HepG2 (cell line): ENCODE measurements at regions not wholly inside any gene's neighbourhood (a gene's known extent, or its start where the extent isn't known, plus 50 kb on each side); places are given as distances from the start of the nearest gene placed in this dataset.

Experiments used
- ATAC-seq: fragments of 200-7000 bp; cut with Tn5 transposase; 3 replicates; pipeline ENCODE4 v1.9.1; 2020; ENCODE audit warnings: mild to moderate bottlenecking, moderate library complexity
- BruUV-seq: library from RNA; stranded (reverse); fragments of 400-500 nt; replicated peaks from 2 replicates; lab custom pipeline; 2021; lab: Mats Ljungman, UMichigan
- CTCF ChIA-PET: fragments of 300-600 bp; formaldehyde crosslinking; extraction: SDS; loops from one replicate; lab custom pipeline; 2021; ENCODE audit warnings: low total read pairs, inconsistent platforms, low intra/inter-chr PET ratio; lab: Yijun Ruan, JAX
- POLR2A ChIA-PET: fragments of 350-600 bp; sonication (Branson Sonifier 250); formaldehyde crosslinking; loops from one replicate; lab custom pipeline; 2020; ENCODE audit warnings: antibody characterized with exemption, inconsistent platforms; lab: Yijun Ruan, JAX
- DNase-seq: peaks from one replicate; pipeline ENCODE4 v3.0.0-alpha.2; 2015; ENCODE audit warnings: low spot score
- FAIRE-seq: peaks from 3 replicates; lab custom pipeline; 2011; peaks lifted over from hg19 to GRCh38; lab: Jason Lieb, UNC
- H2AFZ ChIP-seq: one replicate; pipeline ENCODE4 v1.6.1; 2011; ENCODE audit warnings: low read length, inconsistent platforms
- H3K27ac ChIP-seq: fragments of 300-600 bp; 3 replicates; pipeline ENCODE4 v1.8.0; 2011; ENCODE audit warnings: mixed run types, mild to moderate bottlenecking, mixed read lengths, low read length, inconsistent platforms; ENCODE audit not compliant: insufficient read depth; ENCODE audit errors: extremely low read length
- H3K27me3 ChIP-seq, 2 experiments: fragments of 200-600 bp in 1 of 2; 2 replicates in 1 of 2; 3 replicates in 1 of 2; pipeline versions ENCODE4 v1.6.0 to v1.8.0; 2011; ENCODE audit warnings: low read length in 2 of 2, mild to moderate bottlenecking in 2 of 2, moderate library complexity in 2 of 2, inconsistent platforms in 1 of 2; ENCODE audit not compliant: insufficient read depth in 2 of 2, control insufficient read depth in 1 of 2
- H3K36me3 ChIP-seq, 2 experiments: fragments of 200-600 bp in 1 of 2; replicated peaks in 1 of 2; 2 replicates in 1 of 2; 3 replicates in 1 of 2; pipeline versions ENCODE4 v1.5.1 to v1.8.0; 2011; ENCODE audit warnings: low read length in 2 of 2, inconsistent platforms in 1 of 2; ENCODE audit not compliant: insufficient read depth in 2 of 2, control insufficient read depth in 1 of 2
- H3K4me1 ChIP-seq: 2 replicates; pipeline ENCODE4 v1.5.1; 2012; ENCODE audit warnings: low read length, inconsistent platforms; ENCODE audit not compliant: insufficient read depth
- H3K4me2 ChIP-seq: 2 replicates; pipeline ENCODE4 v1.6.0; 2011; ENCODE audit warnings: low read depth, low read length, inconsistent platforms
- H3K4me3 ChIP-seq, 3 experiments: fragments of 200-600 bp in 1 of 3; sonication (generic), shearing (Covaris generic) in 1 of 3; replicated peaks in 1 of 3; 2 replicates each; pipeline ENCODE4 v1.5.1; 2011 to 2016; ENCODE audit warnings: low read length in 3 of 3, inconsistent platforms in 2 of 3, low read depth in 2 of 3, mild to moderate bottlenecking in 2 of 3, control low read depth in 1 of 3, mixed read lengths in 1 of 3; ENCODE audit not compliant: insufficient read depth in 1 of 3
- H3K79me2 ChIP-seq: one replicate; pipeline ENCODE4 v1.6.1; 2011; ENCODE audit warnings: low read length, inconsistent platforms; ENCODE audit not compliant: insufficient read depth
- H3K9ac ChIP-seq: 2 replicates; pipeline ENCODE4 v1.6.0; 2011; ENCODE audit warnings: mild to moderate bottlenecking, low read depth, low read length, inconsistent platforms; ENCODE audit not compliant: insufficient read depth
- H3K9me3 ChIP-seq: 2 replicates; pipeline ENCODE4 v1.5.1; 2012; ENCODE audit warnings: mild to moderate bottlenecking, low read length
- H4K20me1 ChIP-seq: 2 replicates; pipeline ENCODE4 v1.6.0; 2011; ENCODE audit warnings: inconsistent platforms, mild to moderate bottlenecking, low read length, moderate library complexity; ENCODE audit not compliant: insufficient read depth
- JUND ChIP-seq: sonication (generic); formaldehyde crosslinking; IDR thresholded peaks from 2 replicates; pipeline ENCODE4 v1.8.0; 2022; ENCODE audit warnings: mild to moderate bottlenecking, missing genetic modification reagents
- PCBP1 ChIP-seq: fragments of 200-400 bp; formaldehyde crosslinking; IDR thresholded peaks from 2 replicates; pipeline ENCODE4 v1.6.1; 2017; ENCODE audit warnings: mild to moderate bottlenecking, low read depth, low read length, borderline replicate concordance
- SALL1 ChIP-seq: sonication (generic); formaldehyde crosslinking; IDR thresholded peaks from 2 replicates; pipeline ENCODE4 v1.8.0; 2022; ENCODE audit warnings: mild to moderate bottlenecking, missing genetic modification reagents
- SNAI1 ChIP-seq: sonication (generic); formaldehyde crosslinking; IDR thresholded peaks from 2 replicates; pipeline ENCODE4 v1.5.0; 2020; ENCODE audit warnings: mild to moderate bottlenecking, missing genetic modification reagents, borderline replicate concordance
- TBP ChIP-seq: sonication (generic); formaldehyde crosslinking; IDR thresholded peaks from 2 replicates; pipeline ENCODE4 v1.5.0; 2020; ENCODE audit warnings: missing genetic modification reagents
- WIZ ChIP-seq: sonication (generic); formaldehyde crosslinking; IDR thresholded peaks from 2 replicates; pipeline ENCODE4 v1.5.1; 2020; ENCODE audit warnings: mild to moderate bottlenecking, missing genetic modification reagents
- ZBTB21 ChIP-seq: sonication (generic); formaldehyde crosslinking; IDR thresholded peaks from 2 replicates; pipeline ENCODE4 v1.4.0; 2020; ENCODE audit warnings: missing genetic modification reagents
- ZNF207 ChIP-seq: fragments of 450-650 bp; IDR thresholded peaks from 2 replicates; pipeline ENCODE4 v1.6.1; 2016; ENCODE audit warnings: antibody characterized with exemption, borderline replicate concordance
- ZNF510 ChIP-seq: sonication (generic); formaldehyde crosslinking; IDR thresholded peaks from 2 replicates; pipeline ENCODE4 v1.4.0; 2020; ENCODE audit warnings: low read depth, mild to moderate bottlenecking, missing genetic modification reagents
- ZNF629 ChIP-seq: sonication (generic); formaldehyde crosslinking; conservative IDR thresholded peaks from 2 replicates; pipeline ENCODE4 v1.5.0; 2020; ENCODE audit warnings: missing genetic modification reagents
- WGBS: methylation state at CpG from one replicate; pipeline ENCODE4 v1.1.6; 2017; ENCODE audit warnings: low lambda C conversion rate; 5-methylcytosine and 5-hydroxymethylcytosine counted together
- in situ Hi-C: cut with HindIII; loops from 2 replicates; pipeline ENCODE4 v1.10.0; 2017; ENCODE audit warnings: low pct_unique_long_range_greater_than_20kb; ENCODE audit not compliant: extremely low pct_ligation_motif_present
- intact Hi-C: fragments of 100-400 bp; cut with micrococcal nuclease; formaldehyde crosslinking; loops from one replicate; pipeline ENCODE4 v1.10.0; 2022; ENCODE audit not compliant: unreplicated experiment
- TF ChIP-seq, protein P1 (sequence below), 2 experiments: fragments of 450-650 bp in 1 of 2; sonication (generic) in 1 of 2; formaldehyde crosslinking in 1 of 2; IDR thresholded peaks; 2 replicates each; pipeline versions ENCODE4 v1.6.1 to v1.8.0; 2016 to 2022; ENCODE audit warnings: antibody characterized with exemption in 1 of 2, mild to moderate bottlenecking in 1 of 2, missing genetic modification reagents in 1 of 2

GRCh38 chr13:77459592-77459991 is 75.9 kb upstream of the SCEL start:
- in situ Hi-C loops, result no loop called here
- Histone ChIP-seq H3K27ac (no peak overlapping the region), H3K36me3 (no peaks in the 10 kb centered on the region), H3K4me2 (no peak overlapping the region), H2AFZ (no peak overlapping the region), H3K9ac (no peak overlapping the region), H3K9me3 (no peaks in the 10 kb centered on the region), H3K27me3 (peaks cover 0 to 4% of the 10 kb centered on the region in 2 experiments; a peak in 1 of 5 replicates), H4K20me1 (no peaks in the 10 kb centered on the region), H3K4me3 (no peak overlapping the region), H3K4me1 (no peaks in the 10 kb centered on the region), H3K79me2 (no peaks in the 10 kb centered on the region)
- ChIA-PET CTCF (no interaction called here), POLR2A (no interaction called here)
- TF ChIP-seq JUND (no peak), ZNF510 (CRISPR knock-in tag) (no peak), SNAI1 (no peak), ZNF629 (CRISPR knock-in tag) (no peak), WIZ (CRISPR knock-in tag) (no peak), SALL1 (CRISPR knock-in tag) (no peak)
- no TSS peak for BruUV-seq
- DNase-seq (no peak), ATAC-seq (no peak), FAIRE-seq (no peak)
- 4% methylated on average over 3 of the region's 3 CpGs for WGBS
- intact Hi-C loops, result no loop called here

- H3K9ac ChIP-seq, result no peak overlapping the region
- TF ChIP-seq PCBP1, result no peak
- no peak for TF ChIP-seq TBP (CRISPR knock-in tag)
- no peak for TF ChIP-seq ZBTB21 (CRISPR knock-in tag)
- no peak for TF ChIP-seq ZNF207
- TF ChIP-seq, protein P1, sequence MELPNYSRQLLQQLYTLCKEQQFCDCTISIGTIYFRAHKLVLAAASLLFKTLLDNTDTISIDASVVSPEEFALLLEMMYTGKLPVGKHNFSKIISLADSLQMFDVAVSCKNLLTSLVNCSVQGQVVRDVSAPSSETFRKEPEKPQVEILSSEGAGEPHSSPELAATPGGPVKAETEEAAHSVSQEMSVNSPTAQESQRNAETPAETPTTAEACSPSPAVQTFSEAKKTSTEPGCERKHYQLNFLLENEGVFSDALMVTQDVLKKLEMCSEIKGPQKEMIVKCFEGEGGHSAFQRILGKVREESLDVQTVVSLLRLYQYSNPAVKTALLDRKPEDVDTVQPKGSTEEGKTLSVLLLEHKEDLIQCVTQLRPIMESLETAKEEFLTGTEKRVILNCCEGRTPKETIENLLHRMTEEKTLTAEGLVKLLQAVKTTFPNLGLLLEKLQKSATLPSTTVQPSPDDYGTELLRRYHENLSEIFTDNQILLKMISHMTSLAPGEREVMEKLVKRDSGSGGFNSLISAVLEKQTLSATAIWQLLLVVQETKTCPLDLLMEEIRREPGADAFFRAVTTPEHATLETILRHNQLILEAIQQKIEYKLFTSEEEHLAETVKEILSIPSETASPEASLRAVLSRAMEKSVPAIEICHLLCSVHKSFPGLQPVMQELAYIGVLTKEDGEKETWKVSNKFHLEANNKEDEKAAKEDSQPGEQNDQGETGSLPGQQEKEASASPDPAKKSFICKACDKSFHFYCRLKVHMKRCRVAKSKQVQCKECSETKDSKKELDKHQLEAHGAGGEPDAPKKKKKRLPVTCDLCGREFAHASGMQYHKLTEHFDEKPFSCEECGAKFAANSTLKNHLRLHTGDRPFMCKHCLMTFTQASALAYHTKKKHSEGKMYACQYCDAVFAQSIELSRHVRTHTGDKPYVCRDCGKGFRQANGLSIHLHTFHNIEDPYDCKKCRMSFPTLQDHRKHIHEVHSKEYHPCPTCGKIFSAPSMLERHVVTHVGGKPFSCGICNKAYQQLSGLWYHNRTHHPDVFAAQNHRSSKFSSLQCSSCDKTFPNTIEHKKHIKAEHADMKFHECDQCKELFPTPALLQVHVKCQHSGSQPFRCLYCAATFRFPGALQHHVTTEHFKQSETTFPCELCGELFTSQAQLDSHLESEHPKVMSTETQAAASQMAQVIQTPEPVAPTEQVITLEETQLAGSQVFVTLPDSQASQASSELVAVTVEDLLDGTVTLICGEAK (IDR thresholded peaks at IDR 0.05), result no peak
- TF ChIP-seq, protein P1 (CRISPR knock-in tag; IDR thresholded peaks at IDR 0.05), result no peak
Observed at GRCh38 chr13:77458736-77459135, 76.8 kb upstream of the SCEL start.

More at GRCh38 chr13:77458736-77459135, 76.8 kb upstream of the SCEL start:
- no peaks in the 10 kb centered on the region for H4K20me1 ChIP-seq
- no peaks in the 10 kb centered on the region for H3K36me3 ChIP-seq
- no peaks in the 10 kb centered on the region for H3K9me3 ChIP-seq
- no TSS peak for BruUV-seq
- peaks cover 0 to 4% of the 10 kb centered on the region in 2 experiments; a peak in 1 of 5 replicates for H3K27me3 ChIP-seq
- FAIRE-seq, result no peak
- no peak overlapping the region for H3K27ac ChIP-seq
- H3K79me2 ChIP-seq, result no peaks in the 10 kb centered on the region
- no peak for DNase-seq
- no peak overlapping the region for H3K4me3 ChIP-seq
- H2AFZ ChIP-seq, result no peak overlapping the region
- WGBS, result 0% methylated on average over 1 of the region's 1 CpG
- ChIA-PET CTCF (no interaction called here), POLR2A (no interaction called here)
- in situ Hi-C loops (no loop called here), intact Hi-C loops (no loop called here)
- H3K4me1 ChIP-seq, result no peaks in the 10 kb centered on the region
- H3K4me2 ChIP-seq, result no peak overlapping the region
- ATAC-seq, result no peak
